ENCODE measurements at regions not wholly inside any gene's neighbourhood (a gene's known extent, or its start where the extent isn't known, plus 50 kb on each side); places are given as distances from the start of the nearest gene placed in this dataset.

DNA sequence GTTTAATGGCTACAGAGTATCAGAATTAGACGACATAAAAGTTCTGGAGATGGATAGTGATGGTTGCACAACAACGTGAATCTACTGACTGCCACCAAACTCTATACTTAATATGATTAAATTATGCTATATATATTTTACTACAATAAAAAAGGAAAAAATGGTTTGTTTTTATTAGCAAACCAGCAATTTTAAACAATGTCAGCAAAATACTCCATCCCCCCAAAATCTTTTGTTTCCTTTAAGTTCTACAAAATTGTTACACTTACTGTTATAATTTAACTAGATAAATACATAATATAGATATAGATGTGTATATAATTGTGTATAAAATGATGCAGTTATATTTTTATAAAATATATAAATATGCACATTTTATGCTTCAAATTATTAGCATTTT is 710.8 kb upstream of the UBE2E2 start:
- DNase-seq (ENCODE audit: low read depth) = no peak
- no peak overlapping the region for H3K4me3 ChIP-seq (ENCODE audit: low read depth, low read length)

DNA sequence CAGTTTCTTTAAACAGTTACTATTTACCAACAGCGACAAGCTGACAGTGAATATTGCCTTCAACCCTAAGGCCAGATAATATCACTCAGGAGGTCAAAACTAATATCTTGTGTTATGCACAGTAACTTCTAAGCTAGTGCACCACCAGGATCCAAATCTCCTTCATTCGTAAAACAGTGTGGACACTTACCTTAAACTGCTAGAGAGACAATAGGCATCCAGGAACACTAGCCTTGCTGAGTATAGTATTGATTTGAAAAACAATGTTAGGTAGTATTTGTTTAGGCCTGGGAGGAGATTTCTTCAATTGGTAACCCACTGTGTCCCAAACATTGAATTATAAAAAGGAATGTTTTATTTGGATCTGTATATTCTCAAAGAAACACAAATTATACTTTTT is 707.9 kb upstream of the UBE2E2 start:
- H3K4me3 ChIP-seq (ENCODE audit: low read depth, low read length) = no peak overlapping the region
- DNase-seq (ENCODE audit: low read depth) = no peak

GRCh38 chr3:22495791-22496190 is 707.3 kb upstream of the UBE2E2 start:
- H3K4me3 ChIP-seq (ENCODE audit: low read depth, low read length) = no peak overlapping the region

GRCh38 chr3:22496641-22497040 is 706.5 kb upstream of the UBE2E2 start:
- DNase-seq (ENCODE audit: low read depth) = peak; percentile 6
- no peak overlapping the region for H3K4me3 ChIP-seq (ENCODE audit: low read depth, low read length)

More at GRCh38 chr3:22495791-22496190, 707.3 kb upstream of the UBE2E2 start:
- DNase-seq (ENCODE audit: low read depth) = no peak

DNA sequence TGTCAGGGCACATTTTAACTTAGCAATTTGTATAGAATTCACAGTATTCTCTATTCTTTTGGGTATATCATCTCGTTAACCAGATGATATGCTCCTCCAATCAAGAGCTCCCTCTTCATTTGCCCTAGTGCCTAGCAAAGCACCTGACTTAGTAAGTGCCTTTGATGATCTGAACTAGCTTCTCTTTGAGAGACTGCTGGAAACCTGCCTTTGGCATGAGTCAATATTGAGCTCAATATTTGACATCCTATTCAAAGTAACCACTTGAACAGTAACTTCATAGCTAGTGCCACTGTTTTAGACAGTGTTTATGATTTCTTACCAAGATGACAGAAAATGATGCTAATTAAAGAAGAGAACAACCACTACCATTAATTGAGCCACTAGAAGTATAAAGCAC is 696.3 kb upstream of the UBE2E2 start:
- H3K4me3 ChIP-seq (ENCODE audit: low read depth, low read length) = no peak overlapping the region
- DNase-seq (ENCODE audit: low read depth) = no peak

DNA sequence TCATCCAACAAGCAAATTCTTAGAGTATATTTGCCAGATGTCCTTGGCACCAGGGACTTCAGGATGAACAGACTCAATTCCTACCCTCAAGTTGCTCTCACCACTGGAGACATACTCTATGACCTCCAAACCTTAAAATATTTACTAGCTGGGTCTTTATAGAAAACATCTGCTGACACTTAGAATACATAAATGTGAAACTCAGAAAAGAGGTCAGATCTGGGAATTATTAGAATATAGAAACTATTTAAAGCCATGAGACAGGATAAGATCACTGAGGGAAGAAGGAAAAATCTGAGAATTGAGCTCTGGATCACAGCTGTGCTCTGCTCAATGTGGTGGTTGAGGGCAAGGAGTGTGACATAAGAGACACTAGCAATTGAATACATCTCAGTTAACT is 695.4 kb upstream of the UBE2E2 start:
- DNase-seq (ENCODE audit: low read depth) = no peak
- no peak overlapping the region for H3K4me3 ChIP-seq (ENCODE audit: low read depth, low read length)

DNA sequence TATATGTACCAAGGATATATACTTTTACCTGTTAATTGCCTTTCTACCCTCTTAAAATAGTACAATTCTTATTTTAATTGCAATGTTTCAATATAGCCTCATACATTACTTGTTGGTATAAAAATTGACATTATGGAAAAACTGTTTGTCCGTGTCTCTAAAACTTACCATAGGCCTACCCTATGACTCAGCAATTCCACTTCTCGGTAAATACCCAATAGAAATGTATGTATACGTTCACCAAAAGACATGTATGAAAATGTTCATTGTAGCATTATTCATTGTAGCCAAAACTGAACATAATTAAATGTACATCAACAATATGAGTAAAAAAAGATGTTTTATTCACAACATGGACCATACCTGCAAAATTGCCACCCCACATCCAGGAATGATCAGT is 679.2 kb upstream of the UBE2E2 start:
- no peak for DNase-seq (ENCODE audit: low read depth)

DNA sequence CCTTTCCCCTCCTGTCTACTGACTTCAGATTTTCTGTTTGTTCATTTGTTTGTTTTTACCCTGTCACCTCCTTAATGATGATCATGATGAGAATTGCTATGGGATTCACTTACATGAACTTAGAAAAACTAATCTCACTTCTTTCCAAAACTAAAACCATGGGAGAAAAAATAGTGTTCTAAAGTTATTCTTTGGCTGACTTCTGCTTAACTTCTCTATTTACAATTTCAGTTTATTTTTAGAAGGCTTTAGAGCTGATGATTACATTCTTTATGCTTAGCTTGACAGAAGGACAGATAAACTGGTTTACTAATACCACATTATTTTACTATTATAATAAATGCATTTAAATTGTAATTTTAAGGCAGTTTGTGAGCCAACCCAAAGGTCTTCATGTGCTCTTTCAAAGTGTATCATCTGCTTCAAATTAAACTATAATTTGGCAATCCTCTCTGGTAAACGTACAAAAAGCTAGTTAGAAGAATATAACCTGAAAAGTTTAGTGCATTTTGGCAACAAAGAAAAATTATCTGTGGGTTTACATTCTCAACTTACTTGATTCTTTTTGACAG is 676.8 kb upstream of the UBE2E2 start:
- no peak for DNase-seq (ENCODE audit: low read depth)

More for the DNA sequence above, 679.2 kb upstream of the UBE2E2 start:
- no peak overlapping the region for H3K4me3 ChIP-seq (ENCODE audit: low read depth, low read length)

GRCh38 chr3:22536541-22536940 is 666.6 kb upstream of the UBE2E2 start:
- no peak overlapping the region for H3K4me3 ChIP-seq (ENCODE audit: low read depth, low read length)
- DNase-seq (ENCODE audit: low read depth) = no peak

More for the DNA sequence above, 676.8 kb upstream of the UBE2E2 start:
- no peak overlapping the region for H3K4me3 ChIP-seq (ENCODE audit: low read depth, low read length)

DNA sequence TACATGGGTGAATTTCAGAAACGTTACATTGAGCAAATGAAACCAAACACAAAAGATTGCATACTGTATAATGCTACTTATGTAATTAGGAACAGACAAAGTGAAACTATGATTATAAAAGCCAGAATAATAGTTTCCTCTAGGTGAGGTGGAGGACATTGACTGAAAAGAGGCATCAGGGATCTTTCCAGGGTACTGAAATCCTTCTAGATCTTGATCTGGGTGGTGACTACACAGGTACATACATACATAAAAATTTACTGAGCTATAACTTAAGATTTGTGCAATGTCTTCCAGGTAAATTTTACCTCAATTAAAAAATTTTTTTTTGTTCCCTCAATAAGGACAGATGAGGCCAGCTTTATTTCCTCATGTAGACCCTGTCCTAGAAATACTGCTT is 665.6 kb upstream of the UBE2E2 start:
- no peak overlapping the region for H3K4me3 ChIP-seq (ENCODE audit: low read depth, low read length)
- no peak for DNase-seq (ENCODE audit: low read depth)

- H3K4me3 ChIP-seq (ENCODE audit: low read depth, low read length) = no peak overlapping the region
- peak; percentile 28 for DNase-seq (ENCODE audit: low read depth)
Observed at GRCh38 chr3:22542311-22542710, 660.8 kb upstream of the UBE2E2 start.

DNA sequence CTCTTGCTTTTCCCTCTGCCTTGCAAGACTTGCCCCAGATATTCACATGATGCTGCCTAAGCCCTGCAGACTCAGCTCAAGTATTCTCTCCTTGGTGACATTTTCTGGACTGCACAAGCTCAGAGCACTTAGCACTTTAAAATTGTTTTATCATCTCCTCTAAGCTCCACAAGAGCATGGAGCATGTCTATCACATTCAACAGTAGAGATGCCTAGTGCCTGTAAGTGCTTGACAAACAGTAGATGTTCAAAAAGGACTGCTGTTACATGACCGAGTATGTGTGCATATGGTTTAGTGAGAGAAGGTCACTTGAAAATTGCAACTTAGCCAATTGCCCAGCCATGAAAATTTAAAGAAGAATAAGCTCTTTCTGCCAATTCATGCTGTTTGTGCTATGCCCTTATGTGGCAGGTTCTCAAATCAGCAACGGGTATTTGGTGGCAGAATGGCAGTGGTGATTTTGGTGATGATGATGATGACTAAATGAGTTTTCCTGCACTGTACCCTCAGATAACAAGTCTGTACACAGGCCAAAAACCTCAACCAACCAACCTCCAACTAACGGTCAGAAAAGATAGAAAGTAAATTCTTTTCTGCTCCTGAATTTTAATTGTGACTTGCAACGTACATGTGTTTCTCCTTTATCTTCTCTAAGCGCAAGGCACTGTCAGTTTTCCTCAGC is 647.2 kb upstream of the UBE2E2 start:
- DNase-seq (ENCODE audit: low read depth) = no peak
- no peak overlapping the region for H3K4me3 ChIP-seq (ENCODE audit: low read depth, low read length)

DNA sequence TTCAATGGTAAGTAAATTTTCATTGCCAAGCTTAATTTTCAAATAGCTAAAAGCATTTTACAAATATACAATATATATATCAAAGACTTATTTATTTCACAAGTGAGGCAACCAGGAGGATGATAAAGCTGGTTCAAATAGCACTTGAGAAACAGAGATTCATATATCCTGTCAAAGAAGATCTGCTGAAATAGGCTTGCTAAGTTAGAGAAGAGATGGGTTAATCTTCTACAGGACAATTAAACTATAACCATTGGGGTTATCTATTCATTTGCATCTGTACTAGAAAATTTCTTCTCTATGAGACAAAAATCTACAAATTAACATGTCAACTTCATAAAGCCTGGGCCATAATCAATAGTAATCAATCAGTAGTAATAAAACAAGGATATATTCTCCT is 637.7 kb upstream of the UBE2E2 start:
- DNase-seq (ENCODE audit: low read depth) = no peak
- no peak overlapping the region for H3K4me3 ChIP-seq (ENCODE audit: low read depth, low read length)

GRCh38 chr3:22568285-22568684 is 634.8 kb upstream of the UBE2E2 start:
- H3K4me3 ChIP-seq (ENCODE audit: low read depth, low read length) = no peak overlapping the region
- DNase-seq (ENCODE audit: low read depth) = no peak

DNA sequence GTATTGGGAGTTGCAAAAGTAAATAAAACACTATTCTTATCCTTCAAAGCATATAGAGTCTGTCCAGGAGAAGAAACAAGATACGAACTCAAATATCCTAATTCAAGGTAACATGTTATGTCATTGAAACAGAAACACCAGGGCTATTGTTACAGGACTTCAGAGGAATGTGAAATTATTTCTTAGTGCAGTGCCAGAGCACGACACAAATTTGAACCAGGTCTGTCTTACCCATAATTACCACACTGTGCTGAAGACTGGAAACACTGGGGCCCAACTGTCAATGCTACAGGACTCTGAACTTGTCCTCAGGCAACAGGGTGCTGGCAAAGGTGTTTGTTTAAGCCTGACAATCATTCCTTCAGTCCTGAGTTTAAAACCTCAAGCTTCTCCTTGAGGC is 633.6 kb upstream of the UBE2E2 start:
- no peak for DNase-seq (ENCODE audit: low read depth)

DNA sequence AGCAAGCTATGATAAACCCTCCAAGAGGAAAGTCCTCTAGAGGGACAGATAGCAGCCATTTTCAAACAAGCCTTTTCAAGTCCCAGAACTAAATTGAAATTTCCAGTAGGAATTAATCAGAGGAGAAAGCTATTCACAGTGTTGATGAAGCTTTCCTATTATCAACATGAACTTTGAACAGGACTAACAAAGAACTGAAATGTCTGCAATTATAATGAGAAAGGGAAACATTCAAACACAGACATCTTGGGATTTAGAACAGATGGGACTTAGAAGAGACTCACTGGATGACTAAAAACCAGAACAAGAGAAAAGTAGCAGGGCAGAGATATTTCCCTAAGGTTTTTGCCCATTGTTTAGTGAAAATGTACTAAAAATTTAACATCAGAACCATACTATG is 622.1 kb upstream of the UBE2E2 start:
- DNase-seq (ENCODE audit: low read depth) = no peak
- no peak overlapping the region for H3K4me3 ChIP-seq (ENCODE audit: low read depth, low read length)

More for the DNA sequence above, 633.6 kb upstream of the UBE2E2 start:
- H3K4me3 ChIP-seq (ENCODE audit: low read depth, low read length) = no peak overlapping the region

- DNase-seq (ENCODE audit: low read depth) = no peak
Observed at GRCh38 chr3:22582266-22582665, 620.9 kb upstream of the UBE2E2 start.

GRCh38 chr3:22585504-22585903 is 617.6 kb upstream of the UBE2E2 start:
- DNase-seq (ENCODE audit: low read depth) = peak; percentile 32
- H3K4me3 ChIP-seq (ENCODE audit: low read depth, low read length) = no peak overlapping the region

More at GRCh38 chr3:22582266-22582665, 620.9 kb upstream of the UBE2E2 start:
- H3K4me3 ChIP-seq (ENCODE audit: low read depth, low read length) = no peak overlapping the region

DNA sequence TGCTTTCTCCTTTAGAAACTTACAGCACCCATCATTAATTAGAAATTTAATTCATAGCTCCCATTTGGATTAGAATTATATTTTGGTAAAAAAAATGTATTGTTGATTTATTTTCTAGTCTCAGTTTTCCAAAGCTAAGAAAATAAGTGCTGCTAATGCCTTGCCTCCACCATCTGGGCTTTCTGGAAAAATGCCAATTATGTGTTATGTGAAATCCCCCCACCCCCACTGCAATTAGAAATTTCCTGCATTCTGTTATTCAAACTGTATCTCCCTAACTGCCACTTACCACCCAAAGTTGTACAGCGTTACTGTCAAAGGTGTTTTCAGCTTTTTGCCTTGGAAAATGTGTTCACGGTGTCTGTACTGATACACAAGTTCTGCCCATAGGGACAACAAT is 617.2 kb upstream of the UBE2E2 start:
- DNase-seq (ENCODE audit: low read depth) = no peak

DNA sequence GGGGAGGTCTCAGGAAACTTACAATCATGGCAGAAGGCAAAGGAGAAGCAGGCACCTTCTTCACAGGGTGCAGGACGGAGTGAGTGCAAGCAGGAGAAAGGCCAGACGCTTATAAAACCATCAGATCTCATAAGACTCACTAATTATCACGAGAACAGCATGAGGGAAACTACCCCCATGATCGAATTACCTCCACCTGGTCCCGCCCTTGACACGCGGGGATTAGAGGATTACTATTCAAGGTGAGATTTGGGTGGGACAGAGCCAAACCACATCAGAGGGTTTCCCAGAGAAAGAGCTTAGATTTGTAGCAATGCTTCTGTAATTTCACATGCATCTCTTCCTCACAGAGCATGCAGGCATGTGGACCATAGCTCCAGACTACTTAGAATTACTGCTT is 615.7 kb upstream of the UBE2E2 start:
- no peak overlapping the region for H3K4me3 ChIP-seq (ENCODE audit: low read depth, low read length)
- DNase-seq (ENCODE audit: low read depth) = no peak

More for the DNA sequence above, 617.2 kb upstream of the UBE2E2 start:
- H3K4me3 ChIP-seq (ENCODE audit: low read depth, low read length) = no peak overlapping the region

DNA sequence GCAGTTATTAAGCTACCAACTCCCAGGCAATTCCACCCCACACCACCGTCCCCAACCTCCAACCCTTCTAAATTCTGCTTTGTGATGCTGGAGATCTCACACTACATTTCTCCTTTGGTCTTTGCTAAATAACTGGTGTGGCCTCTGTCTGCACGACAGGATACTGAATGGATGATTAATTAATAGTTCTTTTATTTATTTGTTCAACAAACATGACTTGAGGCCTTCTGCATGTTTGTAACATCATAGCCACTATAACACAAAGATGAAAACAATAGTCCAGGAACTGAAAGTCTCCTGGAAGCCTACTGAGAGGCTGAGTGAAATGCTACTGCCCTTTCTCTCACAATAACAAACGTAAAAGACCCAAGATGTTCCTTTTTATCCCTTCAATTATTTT is 609.5 kb upstream of the UBE2E2 start:
- DNase-seq (ENCODE audit: low read depth) = no peak
- no peak overlapping the region for H3K4me3 ChIP-seq (ENCODE audit: low read depth, low read length)

Measured in skeletal muscle cell (primary cell).